ENCODE measurements at regions not wholly inside any gene's neighbourhood (a gene's known extent, or its start where the extent isn't known, plus 50 kb on each side); places are given as distances from the start of the nearest gene placed in this dataset.

DNA sequence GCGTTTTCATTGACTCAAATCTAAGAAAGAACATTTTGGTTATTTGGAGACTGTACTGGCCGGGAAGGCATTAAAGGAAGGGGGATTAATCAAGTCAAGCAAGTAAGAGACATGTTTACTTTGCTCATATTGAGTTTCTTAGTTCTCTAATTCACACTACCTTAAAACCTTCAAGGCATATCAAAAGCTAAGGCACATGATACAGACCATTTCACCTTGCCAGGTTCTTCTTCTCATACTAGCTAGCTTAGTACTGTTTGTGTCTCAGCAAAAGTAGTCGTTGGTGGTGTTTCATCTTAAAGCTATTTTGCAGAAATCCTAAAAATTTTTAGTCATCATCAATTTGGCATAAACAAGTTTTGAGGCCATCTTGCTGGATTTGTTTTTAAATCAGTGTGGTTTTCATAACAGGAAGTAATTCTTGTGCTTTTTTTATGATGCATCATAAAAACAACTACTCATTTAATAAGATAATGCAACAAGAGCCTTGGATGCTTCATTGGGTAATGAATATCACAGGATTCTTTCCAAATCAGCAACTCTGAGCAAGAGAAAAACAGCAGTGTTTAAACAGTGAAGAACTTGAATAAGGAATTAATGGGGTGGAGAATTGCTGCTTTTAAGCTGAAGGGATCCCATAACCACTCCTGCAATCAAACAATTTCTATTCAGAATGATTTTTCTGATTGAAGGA, 425.3 kb downstream of the EPM2A start:
- TF ChIP-seq, protein P1, sequence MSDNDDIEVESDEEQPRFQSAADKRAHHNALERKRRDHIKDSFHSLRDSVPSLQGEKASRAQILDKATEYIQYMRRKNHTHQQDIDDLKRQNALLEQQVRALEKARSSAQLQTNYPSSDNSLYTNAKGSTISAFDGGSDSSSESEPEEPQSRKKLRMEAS (IDR thresholded peaks at IDR 0.05), result no peak
- TF ChIP-seq RAD21 (IDR thresholded peaks at IDR 0.05; ENCODE audit: low read depth) (no peak), CEBPB (IDR thresholded peaks at IDR 0.05) (no peak), EP300 (IDR thresholded peaks at IDR 0.05; ENCODE audit: borderline replicate concordance) (no peak), TEAD4 (IDR thresholded peaks at IDR 0.05) (no peak), USF1 (IDR thresholded peaks at IDR 0.05) (no peak), CREB1 (IDR thresholded peaks at IDR 0.05; ENCODE audit: low read depth) (no peak)
- TF ChIP-seq, protein P2, sequence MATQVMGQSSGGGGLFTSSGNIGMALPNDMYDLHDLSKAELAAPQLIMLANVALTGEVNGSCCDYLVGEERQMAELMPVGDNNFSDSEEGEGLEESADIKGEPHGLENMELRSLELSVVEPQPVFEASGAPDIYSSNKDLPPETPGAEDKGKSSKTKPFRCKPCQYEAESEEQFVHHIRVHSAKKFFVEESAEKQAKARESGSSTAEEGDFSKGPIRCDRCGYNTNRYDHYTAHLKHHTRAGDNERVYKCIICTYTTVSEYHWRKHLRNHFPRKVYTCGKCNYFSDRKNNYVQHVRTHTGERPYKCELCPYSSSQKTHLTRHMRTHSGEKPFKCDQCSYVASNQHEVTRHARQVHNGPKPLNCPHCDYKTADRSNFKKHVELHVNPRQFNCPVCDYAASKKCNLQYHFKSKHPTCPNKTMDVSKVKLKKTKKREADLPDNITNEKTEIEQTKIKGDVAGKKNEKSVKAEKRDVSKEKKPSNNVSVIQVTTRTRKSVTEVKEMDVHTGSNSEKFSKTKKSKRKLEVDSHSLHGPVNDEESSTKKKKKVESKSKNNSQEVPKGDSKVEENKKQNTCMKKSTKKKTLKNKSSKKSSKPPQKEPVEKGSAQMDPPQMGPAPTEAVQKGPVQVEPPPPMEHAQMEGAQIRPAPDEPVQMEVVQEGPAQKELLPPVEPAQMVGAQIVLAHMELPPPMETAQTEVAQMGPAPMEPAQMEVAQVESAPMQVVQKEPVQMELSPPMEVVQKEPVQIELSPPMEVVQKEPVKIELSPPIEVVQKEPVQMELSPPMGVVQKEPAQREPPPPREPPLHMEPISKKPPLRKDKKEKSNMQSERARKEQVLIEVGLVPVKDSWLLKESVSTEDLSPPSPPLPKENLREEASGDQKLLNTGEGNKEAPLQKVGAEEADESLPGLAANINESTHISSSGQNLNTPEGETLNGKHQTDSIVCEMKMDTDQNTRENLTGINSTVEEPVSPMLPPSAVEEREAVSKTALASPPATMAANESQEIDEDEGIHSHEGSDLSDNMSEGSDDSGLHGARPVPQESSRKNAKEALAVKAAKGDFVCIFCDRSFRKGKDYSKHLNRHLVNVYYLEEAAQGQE (IDR thresholded peaks at IDR 0.05; ENCODE audit: low read depth), result no peak
